Keratinocyte (primary cell): ENCODE measurements at regions not wholly inside any gene's neighbourhood (a gene's known extent, or its start where the extent isn't known, plus 50 kb on each side); places are given as distances from the start of the nearest gene placed in this dataset.

Source experiments
- DNase-seq: peaks from one replicate; pipeline ENCODE4 v3.0.0-alpha.2; 2011; ENCODE audit warnings: low read depth, missing footprints, low spot score
- FAIRE-seq: peaks from 2 replicates; lab custom pipeline; 2011; peaks lifted over from hg19 to GRCh38; lab: Jason Lieb, UNC
- H2AFZ ChIP-seq: 2 replicates; pipeline ENCODE4 v1.6.0; 2012; ENCODE audit warnings: low read length, control low read depth, inconsistent platforms; ENCODE audit not compliant: control insufficient read depth
- H3K27ac ChIP-seq: 2 replicates; pipeline ENCODE4 v1.5.1; 2011; ENCODE audit warnings: low read length; ENCODE audit not compliant: control insufficient read depth, insufficient read depth
- H3K27me3 ChIP-seq: 3 replicates; pipeline ENCODE4 v1.6.0; 2011; ENCODE audit warnings: low read length; ENCODE audit not compliant: control insufficient read depth, insufficient read depth; ENCODE audit errors: extremely low read depth
- H3K36me3 ChIP-seq, 2 experiments: 2 replicates in 1 of 2; 3 replicates in 1 of 2; pipeline ENCODE4 v1.5.1; 2011; ENCODE audit warnings: low read length in 2 of 2, mild to moderate bottlenecking in 1 of 2; ENCODE audit not compliant: control insufficient read depth in 2 of 2, insufficient read depth in 2 of 2; ENCODE audit errors: extremely low read depth in 1 of 2
- H3K4me1 ChIP-seq: 3 replicates; pipeline ENCODE4 v1.5.1; 2011; ENCODE audit warnings: low read length; ENCODE audit not compliant: control insufficient read depth, insufficient read depth; ENCODE audit errors: extremely low read depth
- H3K4me2 ChIP-seq: 3 replicates; pipeline ENCODE4 v1.6.0; 2011; ENCODE audit warnings: low read depth, low read length; ENCODE audit not compliant: control insufficient read depth, insufficient read depth; ENCODE audit errors: extremely low read depth
- H3K4me3 ChIP-seq, 3 experiments: fragments of 200-600 bp in 1 of 3; sonication (generic) in 1 of 3; 2 replicates in 2 of 3; 3 replicates in 1 of 3; pipeline ENCODE4 v1.5.1; 2011 to 2016; ENCODE audit warnings: low read length in 3 of 3, mild to moderate bottlenecking in 3 of 3, control low read depth in 2 of 3, inconsistent platforms in 1 of 3, low read depth in 1 of 3, mixed read lengths in 1 of 3, mixed run types in 1 of 3, moderate library complexity in 1 of 3; ENCODE audit not compliant: control insufficient read depth in 2 of 3, insufficient read depth in 2 of 3; ENCODE audit errors: extremely low read depth in 1 of 3
- H3K79me2 ChIP-seq: 2 replicates; pipeline ENCODE4 v1.6.0; 2012; ENCODE audit warnings: low read length; ENCODE audit not compliant: control insufficient read depth, insufficient read depth
- H3K9ac ChIP-seq: 3 replicates; pipeline ENCODE4 v1.6.0; 2011; ENCODE audit warnings: low read length; ENCODE audit not compliant: control insufficient read depth, insufficient read depth; ENCODE audit errors: extremely low read depth
- H3K9me1 ChIP-seq: 3 replicates; pipeline ENCODE4 v1.6.0; 2011; ENCODE audit warnings: low read length; ENCODE audit not compliant: control insufficient read depth, insufficient read depth; ENCODE audit errors: extremely low read depth
- H3K9me3 ChIP-seq: 2 replicates; pipeline ENCODE4 v1.5.1; 2012; ENCODE audit warnings: low read depth, low read length; ENCODE audit not compliant: control insufficient read depth
- H4K20me1 ChIP-seq: 3 replicates; pipeline ENCODE4 v1.6.0; 2011; ENCODE audit warnings: low read length; ENCODE audit not compliant: control insufficient read depth, insufficient read depth; ENCODE audit errors: extremely low read depth
- EZH2 ChIP-seq: IDR thresholded peaks from one replicate; pipeline ENCODE4 v1.6.1; 2012; ENCODE audit warnings: inconsistent platforms, mild to moderate bottlenecking, low read length, moderate library complexity
- dilution Hi-C: fragments of 300-500 bp; cut with MboI; formaldehyde crosslinking; loops from one replicate; pipeline ENCODE4 v1.7.0; 2020; ENCODE audit warnings: low sequenced_read_pairs; ENCODE audit not compliant: extremely low pct_ligation_motif_present
- TF ChIP-seq, protein P1 (sequence below), 3 experiments: IDR thresholded peaks in 1 of 3; conservative IDR thresholded peaks in 1 of 3; optimal IDR thresholded peaks in 1 of 3; 2 replicates in 2 of 3; 3 replicates in 1 of 3; pipeline versions ENCODE3 to v1.5.1; 2011; ENCODE audit warnings: low read length in 3 of 3, mild to moderate bottlenecking in 3 of 3, moderate library complexity in 2 of 3, control low read depth in 1 of 3, inconsistent platforms in 1 of 3; ENCODE audit not compliant: insufficient read depth in 2 of 3; ENCODE audit errors: extremely low read depth in 1 of 3

DNA sequence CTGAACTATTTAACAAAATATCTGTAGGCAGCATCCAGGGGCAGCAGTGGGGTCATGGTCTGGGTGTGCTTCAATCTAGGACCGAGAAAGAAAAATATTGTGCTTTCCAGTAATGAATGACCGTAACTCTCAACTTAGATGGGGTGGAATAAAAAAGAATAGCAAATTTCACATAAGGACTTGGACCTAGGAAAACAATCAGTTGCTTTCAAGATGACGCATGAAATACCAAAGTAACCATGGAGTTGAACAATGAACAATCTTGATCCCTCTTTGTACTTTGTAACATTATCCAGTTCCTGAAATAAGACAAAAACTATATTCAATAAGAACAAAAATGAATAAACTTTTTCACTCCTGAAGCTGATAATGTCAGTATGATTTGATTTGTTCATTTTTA lies 167.1 kb downstream of the C7orf25 start:
- FAIRE-seq (no peak), DNase-seq (no peak)
- Histone ChIP-seq H4K20me1 (no peaks in the 10 kb centered on the region), H3K27me3 (no peaks in the 10 kb centered on the region), H3K9me3 (no peaks in the 10 kb centered on the region), H2AFZ (no peak overlapping the region), H3K4me3 (no peak overlapping the region), H3K9me1 (no peaks in the 10 kb centered on the region), H3K27ac (no peak overlapping the region), H3K4me1 (no peaks in the 10 kb centered on the region), H3K36me3 (no peaks in the 10 kb centered on the region), H3K79me2 (no peaks in the 10 kb centered on the region), H3K9ac (no peak overlapping the region), H3K4me2 (no peak overlapping the region)
- TF ChIP-seq, protein P1, sequence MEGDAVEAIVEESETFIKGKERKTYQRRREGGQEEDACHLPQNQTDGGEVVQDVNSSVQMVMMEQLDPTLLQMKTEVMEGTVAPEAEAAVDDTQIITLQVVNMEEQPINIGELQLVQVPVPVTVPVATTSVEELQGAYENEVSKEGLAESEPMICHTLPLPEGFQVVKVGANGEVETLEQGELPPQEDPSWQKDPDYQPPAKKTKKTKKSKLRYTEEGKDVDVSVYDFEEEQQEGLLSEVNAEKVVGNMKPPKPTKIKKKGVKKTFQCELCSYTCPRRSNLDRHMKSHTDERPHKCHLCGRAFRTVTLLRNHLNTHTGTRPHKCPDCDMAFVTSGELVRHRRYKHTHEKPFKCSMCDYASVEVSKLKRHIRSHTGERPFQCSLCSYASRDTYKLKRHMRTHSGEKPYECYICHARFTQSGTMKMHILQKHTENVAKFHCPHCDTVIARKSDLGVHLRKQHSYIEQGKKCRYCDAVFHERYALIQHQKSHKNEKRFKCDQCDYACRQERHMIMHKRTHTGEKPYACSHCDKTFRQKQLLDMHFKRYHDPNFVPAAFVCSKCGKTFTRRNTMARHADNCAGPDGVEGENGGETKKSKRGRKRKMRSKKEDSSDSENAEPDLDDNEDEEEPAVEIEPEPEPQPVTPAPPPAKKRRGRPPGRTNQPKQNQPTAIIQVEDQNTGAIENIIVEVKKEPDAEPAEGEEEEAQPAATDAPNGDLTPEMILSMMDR (optimal IDR thresholded peaks at IDR 0.05 in 1 of 3, IDR thresholded peaks at IDR 0.05 in 1 of 3, conservative IDR thresholded peaks at IDR 0.05 in 1 of 3; ENCODE audit: extremely low read depth in 1 of 3, insufficient read depth in 2 of 3, low read length in 3 of 3) = no peak
- TF ChIP-seq EZH2 = no peak
- dilution Hi-C loops = no loop called here

DNA sequence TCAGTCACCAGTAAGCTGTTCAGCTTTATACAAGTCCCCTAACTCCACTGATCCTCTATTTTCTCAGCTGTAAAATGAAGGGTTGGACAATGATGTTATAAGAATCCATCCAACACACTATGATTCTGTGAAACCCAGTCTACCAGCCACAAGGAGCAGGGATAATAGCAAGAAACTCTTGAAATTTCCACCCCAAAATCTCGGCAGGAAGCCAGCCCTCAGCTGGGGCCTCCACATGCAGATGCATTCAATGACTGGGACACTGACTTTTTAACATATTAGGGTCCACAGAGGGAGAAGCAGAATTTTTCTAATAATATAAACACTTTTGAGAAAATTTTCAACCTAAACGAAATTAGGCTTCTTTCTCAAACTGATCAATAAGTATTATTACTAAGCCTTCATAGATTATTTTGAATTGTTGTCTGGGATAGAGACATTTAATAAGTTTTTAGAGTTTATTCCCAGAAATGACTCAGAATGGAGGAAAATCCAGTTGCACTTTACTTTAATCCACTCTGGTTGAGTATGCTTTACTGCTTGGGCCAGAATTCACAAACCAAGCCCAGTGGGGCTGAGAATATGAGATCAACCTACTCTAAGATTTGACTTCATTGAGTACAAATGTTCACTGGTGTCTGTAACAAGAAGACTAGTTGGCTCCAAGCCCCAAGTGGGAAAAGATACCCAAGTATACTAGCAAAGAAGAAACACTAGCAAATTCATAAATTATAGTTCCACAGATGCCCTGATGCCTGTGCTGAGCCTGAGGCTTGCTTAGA lies 168.6 kb downstream of the C7orf25 start:
- Histone ChIP-seq H3K36me3 (no peaks in the 10 kb centered on the region), H3K79me2 (no peaks in the 10 kb centered on the region), H4K20me1 (no peaks in the 10 kb centered on the region), H2AFZ (no peak overlapping the region), H3K9ac (no peak overlapping the region), H3K4me2 (no peak overlapping the region), H3K4me3 (no peak overlapping the region), H3K27me3 (no peaks in the 10 kb centered on the region), H3K9me3 (no peaks in the 10 kb centered on the region), H3K4me1 (no peaks in the 10 kb centered on the region), H3K9me1 (no peaks in the 10 kb centered on the region), H3K27ac (no peak overlapping the region)
- dilution Hi-C loops = no loop called here
- FAIRE-seq (no peak), DNase-seq (no peak)
- TF ChIP-seq, protein P1 (optimal IDR thresholded peaks at IDR 0.05 in 1 of 3, IDR thresholded peaks at IDR 0.05 in 1 of 3, conservative IDR thresholded peaks at IDR 0.05 in 1 of 3; ENCODE audit: extremely low read depth in 1 of 3, insufficient read depth in 2 of 3, low read length in 3 of 3) = no peak
- TF ChIP-seq EZH2 = no peak
